ENCODE measurements at regions not wholly inside any gene's neighbourhood (a gene's known extent, or its start where the extent isn't known, plus 50 kb on each side); places are given as distances from the start of the nearest gene placed in this dataset.

DNA sequence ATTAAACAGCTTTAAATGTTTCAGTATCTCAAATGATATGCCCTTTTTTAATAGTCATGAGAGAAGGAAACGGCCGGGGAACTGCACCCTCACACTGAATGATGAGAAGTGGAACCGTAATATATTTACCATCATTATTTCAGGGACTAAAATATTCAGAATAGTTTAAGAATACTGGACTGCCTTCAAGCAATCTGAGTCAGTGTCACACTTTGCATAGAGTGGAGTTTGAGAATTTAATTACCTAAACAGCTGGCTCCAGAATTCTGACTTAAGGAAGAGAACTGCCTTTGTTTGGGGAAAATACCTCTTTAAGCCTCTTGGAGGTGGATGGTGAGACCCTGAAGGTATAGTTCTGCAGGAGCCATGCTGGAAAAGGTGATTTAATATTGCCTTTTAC, 135.9 kb upstream of the EPHA7 start:
- no peak for ATAC-seq
- Histone ChIP-seq H3K27ac (no peak overlapping the region), H3K4me3 (no peak overlapping the region), H3K27me3 (no peaks in the 10 kb centered on the region), H3K9me3 (no peaks in the 10 kb centered on the region), H3K4me1 (no peaks in the 10 kb centered on the region), H3K36me3 (no peaks in the 10 kb centered on the region)
- 63% methylated on average over 3 of the region's 3 CpGs for whole genome bisulfite sequencing (ENCODE audit: insufficient coverage, low coverage, low lambda C conversion rate, missing lambda C conversion rate)
- intact Hi-C loops (cut with DNase I): no loop called here
- TF ChIP-seq, protein P1, sequence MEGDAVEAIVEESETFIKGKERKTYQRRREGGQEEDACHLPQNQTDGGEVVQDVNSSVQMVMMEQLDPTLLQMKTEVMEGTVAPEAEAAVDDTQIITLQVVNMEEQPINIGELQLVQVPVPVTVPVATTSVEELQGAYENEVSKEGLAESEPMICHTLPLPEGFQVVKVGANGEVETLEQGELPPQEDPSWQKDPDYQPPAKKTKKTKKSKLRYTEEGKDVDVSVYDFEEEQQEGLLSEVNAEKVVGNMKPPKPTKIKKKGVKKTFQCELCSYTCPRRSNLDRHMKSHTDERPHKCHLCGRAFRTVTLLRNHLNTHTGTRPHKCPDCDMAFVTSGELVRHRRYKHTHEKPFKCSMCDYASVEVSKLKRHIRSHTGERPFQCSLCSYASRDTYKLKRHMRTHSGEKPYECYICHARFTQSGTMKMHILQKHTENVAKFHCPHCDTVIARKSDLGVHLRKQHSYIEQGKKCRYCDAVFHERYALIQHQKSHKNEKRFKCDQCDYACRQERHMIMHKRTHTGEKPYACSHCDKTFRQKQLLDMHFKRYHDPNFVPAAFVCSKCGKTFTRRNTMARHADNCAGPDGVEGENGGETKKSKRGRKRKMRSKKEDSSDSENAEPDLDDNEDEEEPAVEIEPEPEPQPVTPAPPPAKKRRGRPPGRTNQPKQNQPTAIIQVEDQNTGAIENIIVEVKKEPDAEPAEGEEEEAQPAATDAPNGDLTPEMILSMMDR (IDR thresholded peaks at IDR 0.05): no peak
- TF ChIP-seq POLR2A (IDR thresholded peaks at IDR 0.05): no peak
- DNase-seq: no peak

DNA sequence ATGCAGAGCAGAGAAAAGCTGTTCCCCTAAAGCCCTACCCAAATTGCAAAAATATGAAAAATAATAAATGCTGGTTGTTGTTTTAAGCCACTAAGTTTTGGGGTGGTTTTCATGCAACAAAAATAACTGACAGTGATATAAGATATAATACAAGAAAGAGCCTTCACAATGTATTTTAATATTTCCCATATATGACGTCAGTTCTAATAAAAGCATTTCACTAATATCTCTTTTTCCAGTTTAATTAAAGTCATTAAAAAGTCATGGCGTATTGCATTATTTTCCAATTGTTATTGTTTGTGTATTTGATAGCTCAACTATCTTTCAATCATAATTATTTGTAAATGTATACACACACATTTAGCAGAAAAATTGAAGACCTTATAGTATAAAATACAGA, 134.7 kb upstream of the EPHA7 start:
- DNase-seq (no peak), ATAC-seq (no peak)
- H3K4me1 ChIP-seq: no peaks in the 10 kb centered on the region
- no peak overlapping the region for H3K27ac ChIP-seq
- intact Hi-C loops (cut with DNase I): no loop called here
- WGBS (ENCODE audit: insufficient coverage, low coverage, low lambda C conversion rate, missing lambda C conversion rate): 35% methylated on average over 2 of the region's 2 CpGs
- no peaks in the 10 kb centered on the region for H3K36me3 ChIP-seq
- TF ChIP-seq, protein P1 (IDR thresholded peaks at IDR 0.05): no peak
- TF ChIP-seq POLR2A (IDR thresholded peaks at IDR 0.05): no peak
- H3K9me3 ChIP-seq: no peaks in the 10 kb centered on the region
- H3K27me3 ChIP-seq: no peaks in the 10 kb centered on the region
- no peak overlapping the region for H3K4me3 ChIP-seq

DNA sequence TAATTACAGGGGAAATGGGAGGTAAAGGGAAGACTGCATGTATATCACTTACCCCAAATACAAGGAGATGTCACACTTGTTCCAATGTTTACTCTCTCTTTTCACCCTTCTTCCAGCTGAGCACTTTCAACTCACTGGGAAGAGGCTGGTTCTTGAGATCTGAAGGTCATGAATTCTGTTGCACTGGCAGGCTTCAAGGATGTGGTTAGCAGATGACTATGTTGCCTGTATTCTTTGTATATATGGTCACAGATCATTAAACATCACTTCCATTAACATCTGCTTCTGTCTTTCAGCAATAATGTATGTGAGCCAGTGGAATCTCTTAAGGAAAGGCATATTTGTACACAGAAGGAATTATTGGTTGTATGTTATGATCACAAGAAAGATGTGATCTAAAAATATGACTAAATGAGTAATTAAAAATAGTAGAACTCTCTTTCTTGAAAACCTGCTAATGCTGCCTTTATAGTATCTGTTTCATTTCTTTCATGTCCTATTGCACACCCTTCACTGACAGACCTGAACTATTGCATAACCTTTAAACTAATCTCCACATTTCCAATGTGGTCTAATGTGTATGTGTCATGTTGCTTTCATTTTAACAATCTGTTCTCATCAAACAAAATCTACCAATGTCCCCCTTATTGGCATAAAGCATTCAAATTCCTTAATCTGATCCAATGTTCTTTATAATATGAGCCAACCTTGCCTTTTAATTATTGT, 131.4 kb upstream of the EPHA7 start:
- intact Hi-C loops (cut with DNase I): no loop called here

DNA sequence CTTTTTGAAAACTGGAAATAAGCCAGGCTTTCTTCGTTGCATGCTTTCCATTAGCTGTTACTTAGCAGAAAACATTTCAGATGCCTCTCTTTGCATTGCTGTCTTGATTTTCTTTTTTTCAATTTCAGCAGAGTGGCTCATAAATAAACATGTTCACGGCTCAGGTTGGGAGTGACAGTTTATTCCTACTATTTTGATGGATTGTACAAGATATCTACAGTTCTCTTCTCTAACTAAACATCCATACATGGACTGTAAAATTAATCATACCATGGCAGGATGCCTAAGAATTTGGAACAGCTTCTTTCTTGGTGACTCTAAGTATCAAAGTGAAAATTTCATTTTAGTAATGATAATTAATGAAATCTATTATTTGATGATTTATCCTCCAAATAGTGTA, 130.5 kb upstream of the EPHA7 start:
- Histone ChIP-seq H3K4me1 (no peaks in the 10 kb centered on the region), H3K36me3 (no peaks in the 10 kb centered on the region), H3K27me3 (no peaks in the 10 kb centered on the region), H3K4me3 (no peak overlapping the region), H3K27ac (no peak overlapping the region), H3K9me3 (no peaks in the 10 kb centered on the region)
- intact Hi-C loops (cut with DNase I): no loop called here
- 25% methylated on average over 2 of the region's 2 CpGs for WGBS (ENCODE audit: insufficient coverage, low coverage, low lambda C conversion rate, missing lambda C conversion rate)
- ATAC-seq (no peak), DNase-seq (no peak)
- TF ChIP-seq, protein P1 (IDR thresholded peaks at IDR 0.05): no peak
- no peak for TF ChIP-seq POLR2A (IDR thresholded peaks at IDR 0.05)

More for the DNA sequence above, 131.4 kb upstream of the EPHA7 start:
- DNase-seq: no peak
- H3K36me3 ChIP-seq: no peaks in the 10 kb centered on the region
- H3K4me1 ChIP-seq: no peaks in the 10 kb centered on the region
- TF ChIP-seq POLR2A (IDR thresholded peaks at IDR 0.05): no peak
- TF ChIP-seq, protein P1 (IDR thresholded peaks at IDR 0.05): no peak
- no peak for ATAC-seq
- no peaks in the 10 kb centered on the region for H3K9me3 ChIP-seq
- no peak overlapping the region for H3K4me3 ChIP-seq
- no peak overlapping the region for H3K27ac ChIP-seq
- H3K27me3 ChIP-seq: no peaks in the 10 kb centered on the region

All from right lobe of liver (tissue), 6 donors.